ENCODE measurements at regions not wholly inside any gene's neighbourhood (a gene's known extent, or its start where the extent isn't known, plus 50 kb on each side); places are given as distances from the start of the nearest gene placed in this dataset.

DNA sequence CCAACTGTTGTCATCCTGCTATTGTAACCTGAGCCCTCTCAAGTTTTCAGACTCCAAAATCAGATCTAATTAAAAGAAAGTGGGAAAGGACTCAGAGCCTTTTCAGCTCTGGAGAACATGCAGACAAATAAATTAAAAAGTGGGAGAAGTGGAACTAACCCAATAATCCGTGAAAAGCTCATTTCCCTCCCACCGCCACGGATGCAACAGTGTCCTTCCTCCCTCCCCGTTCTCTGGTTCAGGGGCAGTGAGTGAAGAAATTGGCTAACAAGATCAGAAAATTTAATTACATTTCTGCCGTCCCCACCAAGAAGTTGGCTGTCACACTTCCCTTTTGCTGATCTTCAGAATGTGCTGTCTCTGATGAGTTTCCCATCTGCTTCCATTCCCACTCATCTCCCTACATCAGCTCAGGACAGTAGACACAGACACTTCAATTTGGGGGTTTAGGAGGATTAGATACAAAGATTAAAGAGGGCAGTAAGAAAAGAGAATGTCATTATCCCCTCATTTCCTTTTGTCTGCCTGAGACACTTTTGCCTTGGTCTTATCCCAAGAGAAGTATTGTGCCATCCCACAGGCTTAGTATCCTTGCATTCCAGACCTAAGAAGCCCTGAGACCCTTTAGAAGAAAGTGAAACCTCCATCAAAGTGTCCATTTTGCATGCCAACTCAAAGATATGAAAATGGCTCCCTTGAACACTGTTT lies 335.7 kb upstream of the PPP2R3A start:
- no peak for DNase-seq (ENCODE audit: low spot score)
- no peaks in the 10 kb centered on the region for H3K36me3 ChIP-seq (replicated peaks; ENCODE audit: insufficient read depth, low read depth)
- TF ChIP-seq EZH2phosphoT487 (IDR thresholded peaks at IDR 0.05; ENCODE audit: low read depth, severe bottlenecking, unreplicated experiment) (no peak), EZH2 (IDR thresholded peaks at IDR 0.05; ENCODE audit: borderline replicate concordance) (no peak)
- TF ChIP-seq, protein P1, sequence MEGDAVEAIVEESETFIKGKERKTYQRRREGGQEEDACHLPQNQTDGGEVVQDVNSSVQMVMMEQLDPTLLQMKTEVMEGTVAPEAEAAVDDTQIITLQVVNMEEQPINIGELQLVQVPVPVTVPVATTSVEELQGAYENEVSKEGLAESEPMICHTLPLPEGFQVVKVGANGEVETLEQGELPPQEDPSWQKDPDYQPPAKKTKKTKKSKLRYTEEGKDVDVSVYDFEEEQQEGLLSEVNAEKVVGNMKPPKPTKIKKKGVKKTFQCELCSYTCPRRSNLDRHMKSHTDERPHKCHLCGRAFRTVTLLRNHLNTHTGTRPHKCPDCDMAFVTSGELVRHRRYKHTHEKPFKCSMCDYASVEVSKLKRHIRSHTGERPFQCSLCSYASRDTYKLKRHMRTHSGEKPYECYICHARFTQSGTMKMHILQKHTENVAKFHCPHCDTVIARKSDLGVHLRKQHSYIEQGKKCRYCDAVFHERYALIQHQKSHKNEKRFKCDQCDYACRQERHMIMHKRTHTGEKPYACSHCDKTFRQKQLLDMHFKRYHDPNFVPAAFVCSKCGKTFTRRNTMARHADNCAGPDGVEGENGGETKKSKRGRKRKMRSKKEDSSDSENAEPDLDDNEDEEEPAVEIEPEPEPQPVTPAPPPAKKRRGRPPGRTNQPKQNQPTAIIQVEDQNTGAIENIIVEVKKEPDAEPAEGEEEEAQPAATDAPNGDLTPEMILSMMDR (IDR thresholded peaks at IDR 0.05; ENCODE audit: poor library complexity), result no peak
- H3K27me3 ChIP-seq, result no peaks in the 10 kb centered on the region
- no peaks in the 10 kb centered on the region for H3K9me3 ChIP-seq (ENCODE audit: low read depth)
- no peaks in the 10 kb centered on the region for H3K4me1 ChIP-seq (ENCODE audit: insufficient read depth)
- no peak overlapping the region for H2AFZ ChIP-seq
- no peaks in the 10 kb centered on the region for H3K79me2 ChIP-seq
- H3K27ac ChIP-seq, result no peak overlapping the region
- H3K9me2 ChIP-seq (replicated peaks; ENCODE audit: insufficient read depth), result no peaks in the 10 kb centered on the region
- WGBS (ENCODE audit: low lambda C conversion rate, missing lambda C conversion rate), result 75% methylated on average over 5 of the region's 5 CpGs
- no peak overlapping the region for H3K4me2 ChIP-seq
- no peaks in the 10 kb centered on the region for H4K20me1 ChIP-seq (ENCODE audit: insufficient read depth, poor library complexity, severe bottlenecking)
- H3K4me3 ChIP-seq, result no peak overlapping the region

DNA sequence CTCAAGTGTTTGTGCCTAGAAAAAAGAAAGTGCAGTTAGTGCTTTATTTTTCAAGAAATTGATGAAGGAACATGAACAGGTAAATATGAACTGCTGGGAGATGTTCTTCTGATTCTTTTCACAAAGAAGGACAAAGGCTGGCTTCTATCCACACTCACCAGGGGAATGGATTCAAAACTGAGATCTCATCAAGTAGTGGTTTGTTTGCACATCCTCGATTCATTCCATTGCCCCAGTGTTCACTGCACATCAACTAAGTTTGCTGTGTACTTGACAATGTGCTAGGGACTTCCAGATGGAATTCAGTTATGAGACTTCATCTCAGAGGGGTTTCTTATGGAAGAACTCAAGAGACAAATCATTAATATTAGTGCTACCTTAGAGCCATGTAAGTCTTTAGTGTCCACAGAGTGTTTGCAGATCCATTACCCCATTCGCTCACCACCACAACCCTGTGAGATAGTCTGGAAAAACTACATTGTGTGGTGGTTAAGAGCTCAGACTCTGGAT lies 332.9 kb upstream of the PPP2R3A start:
- Histone ChIP-seq H3K27ac (no peak overlapping the region), H3K36me3 (replicated peaks; ENCODE audit: insufficient read depth, low read depth) (no peaks in the 10 kb centered on the region), H3K4me2 (no peak overlapping the region), H3K9me2 (replicated peaks; ENCODE audit: insufficient read depth) (no peaks in the 10 kb centered on the region), H3K4me1 (ENCODE audit: insufficient read depth) (no peaks in the 10 kb centered on the region), H2AFZ (no peak overlapping the region), H3K27me3 (no peaks in the 10 kb centered on the region), H3K9me3 (ENCODE audit: low read depth) (no peaks in the 10 kb centered on the region), H3K4me3 (no peak overlapping the region), H4K20me1 (ENCODE audit: insufficient read depth, poor library complexity, severe bottlenecking) (no peaks in the 10 kb centered on the region), H3K79me2 (no peaks in the 10 kb centered on the region)
- DNase-seq (ENCODE audit: low spot score), result no peak
- TF ChIP-seq EZH2phosphoT487 (IDR thresholded peaks at IDR 0.05; ENCODE audit: low read depth, severe bottlenecking, unreplicated experiment) (no peak), EZH2 (IDR thresholded peaks at IDR 0.05; ENCODE audit: borderline replicate concordance) (no peak)
- TF ChIP-seq, protein P1 (IDR thresholded peaks at IDR 0.05; ENCODE audit: poor library complexity), result no peak
- WGBS (ENCODE audit: low lambda C conversion rate, missing lambda C conversion rate), result 81% methylated on average over 2 of the region's 2 CpGs

DNA sequence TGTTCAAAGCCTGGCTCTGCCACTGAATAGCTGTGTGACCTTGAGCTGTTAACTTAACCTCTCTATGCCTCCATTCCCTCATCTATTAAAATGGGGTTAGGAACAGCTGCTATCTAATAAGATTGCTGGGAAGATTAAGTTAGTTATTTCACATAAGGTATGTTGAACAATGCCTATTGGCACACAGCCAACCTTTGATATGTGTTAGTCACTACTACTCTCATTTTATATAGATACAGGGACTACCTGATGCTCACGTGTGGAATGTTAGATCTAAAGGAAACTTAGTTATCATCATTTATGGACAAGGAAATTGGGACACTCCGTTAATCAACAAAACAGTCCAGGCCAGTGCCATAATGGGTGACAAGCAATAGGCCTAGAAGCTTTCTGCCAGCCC lies 332.4 kb upstream of the PPP2R3A start:
- H3K27ac ChIP-seq, result no peak overlapping the region
- H4K20me1 ChIP-seq (ENCODE audit: insufficient read depth, poor library complexity, severe bottlenecking), result no peaks in the 10 kb centered on the region
- H3K9me2 ChIP-seq (replicated peaks; ENCODE audit: insufficient read depth), result no peaks in the 10 kb centered on the region
- H3K36me3 ChIP-seq (replicated peaks; ENCODE audit: insufficient read depth, low read depth), result no peaks in the 10 kb centered on the region
- H3K4me3 ChIP-seq, result no peak overlapping the region
- no peak overlapping the region for H3K4me2 ChIP-seq
- H3K79me2 ChIP-seq, result no peaks in the 10 kb centered on the region
- H3K4me1 ChIP-seq (ENCODE audit: insufficient read depth), result no peaks in the 10 kb centered on the region
- no peak overlapping the region for H2AFZ ChIP-seq
- H3K27me3 ChIP-seq, result no peaks in the 10 kb centered on the region
- H3K9me3 ChIP-seq (ENCODE audit: low read depth), result no peaks in the 10 kb centered on the region
- DNase-seq (ENCODE audit: low spot score), result no peak
- TF ChIP-seq, protein P1 (IDR thresholded peaks at IDR 0.05; ENCODE audit: poor library complexity), result no peak
- TF ChIP-seq EZH2 (IDR thresholded peaks at IDR 0.05; ENCODE audit: borderline replicate concordance) (no peak), EZH2phosphoT487 (IDR thresholded peaks at IDR 0.05; ENCODE audit: low read depth, severe bottlenecking, unreplicated experiment) (no peak)
- WGBS (ENCODE audit: low lambda C conversion rate, missing lambda C conversion rate), result 85% methylated on average over 2 of the region's 2 CpGs
